Vagina (tissue), 2 donors: ENCODE measurements at regions not wholly inside any gene's neighbourhood (a gene's known extent, or its start where the extent isn't known, plus 50 kb on each side); places are given as distances from the start of the nearest gene placed in this dataset.
A peak's percentile ranks its signal among the peaks of the same experiment; 100 is the strongest.

Experiments
- DNase-seq, 2 donors: peaks; one replicate each; pipeline ENCODE4 v3.0.0-alpha.2; 2017; ENCODE audit errors: extremely low spot score in 2 of 2
- H3K27ac ChIP-seq: fragments of 200-600 bp; sonication (generic); one replicate; pipeline ENCODE4 v1.5.1; 2019
- H3K27me3 ChIP-seq: fragments of 200-600 bp; sonication (generic); one replicate; pipeline ENCODE4 v1.5.1; 2019
- H3K36me3 ChIP-seq, 2 donors: fragments of 200-600 bp; sonication (generic); one replicate each; pipeline ENCODE4 v1.5.1; 2017 to 2019
- H3K4me1 ChIP-seq: fragments of 200-600 bp; sonication (generic); one replicate; pipeline ENCODE4 v1.5.1; 2019
- H3K4me3 ChIP-seq, 2 donors: fragments of 200-600 bp; sonication (generic); 1 replicate in 1 of 2; 2 replicates in 1 of 2; pipeline ENCODE4 v1.5.1; 2016 to 2019
- H3K9me3 ChIP-seq: fragments of 200-600 bp; sonication (generic); one replicate; pipeline ENCODE4 v1.5.1; 2019
- CTCF ChIP-seq, 3 experiments: fragments of 450-650 bp in 2 of 3; fragments of 200-600 bp in 1 of 3; sonication (generic) in 1 of 3; IDR thresholded peaks; one replicate each; pipeline ENCODE4 v1.5.1; 2017 to 2019; ENCODE audit warnings: antibody characterized with exemption in 3 of 3, mild to moderate bottlenecking in 2 of 3, moderate library complexity in 2 of 3
- POLR2A ChIP-seq, 2 donors: fragments of 450-650 bp; IDR thresholded peaks; one replicate each; pipeline ENCODE4 v1.6.1; 2017; ENCODE audit warnings: antibody characterized with exemption in 2 of 2, mild to moderate bottlenecking in 2 of 2, moderate library complexity in 2 of 2
- POLR2AphosphoS5 ChIP-seq, 2 donors: sonication (generic); formaldehyde crosslinking; IDR thresholded peaks; one replicate each; pipeline ENCODE4 v1.9.0; 2017; ENCODE audit warnings: antibody characterized with exemption in 2 of 2, mild to moderate bottlenecking in 2 of 2, low read depth in 1 of 2; ENCODE audit not compliant: insufficient read depth in 1 of 2
- intact Hi-C: fragments of 100-400 bp; cut with DNase I; formaldehyde crosslinking; loops from one replicate; pipeline ENCODE4 v1.15.1; 2023

- DNase-seq: no peak
- no peak overlapping the region for H3K4me3 ChIP-seq
- no peaks in the 10 kb centered on the region for H3K27me3 ChIP-seq
- H3K4me1 ChIP-seq: peaks cover 46% of the 10 kb centered on the region
- TF ChIP-seq CTCF (IDR thresholded peaks at IDR 0.05) (no peak), POLR2AphosphoS5 (IDR thresholded peaks at IDR 0.05; ENCODE audit: insufficient read depth in 1 of 2, low read depth in 1 of 2) (no peak), POLR2A (IDR thresholded peaks at IDR 0.05) (no peak)
- intact Hi-C loops: no loop called here
- no peaks in the 10 kb centered on the region for H3K9me3 ChIP-seq
- peak overlapping the region; percentile 87 for H3K27ac ChIP-seq
- H3K36me3 ChIP-seq: no peaks in the 10 kb centered on the region
Measured at GRCh38 chr13:40409278-40409677, 257.2 kb downstream of the FOXO1 start.

- intact Hi-C loops: no loop called here
- Histone ChIP-seq H3K27me3 (no peaks in the 10 kb centered on the region), H3K36me3 (no peaks in the 10 kb centered on the region), H3K9me3 (no peaks in the 10 kb centered on the region), H3K4me1 (peaks cover 35% of the 10 kb centered on the region), H3K4me3 (no peak overlapping the region), H3K27ac (peak overlapping the region; percentile 87)
- DNase-seq: no peak
- TF ChIP-seq CTCF (IDR thresholded peaks at IDR 0.05) (no peak), POLR2A (IDR thresholded peaks at IDR 0.05) (no peak), POLR2AphosphoS5 (IDR thresholded peaks at IDR 0.05; ENCODE audit: insufficient read depth in 1 of 2, low read depth in 1 of 2) (no peak)
Measured at GRCh38 chr13:40410315-40410714, 256.1 kb downstream of the FOXO1 start.

- Histone ChIP-seq H3K27ac (no peak overlapping the region), H3K36me3 (no peaks in the 10 kb centered on the region), H3K27me3 (no peaks in the 10 kb centered on the region), H3K4me3 (no peak overlapping the region), H3K4me1 (no peaks in the 10 kb centered on the region), H3K9me3 (no peaks in the 10 kb centered on the region)
- intact Hi-C loops: no loop called here
- TF ChIP-seq POLR2AphosphoS5 (IDR thresholded peaks at IDR 0.05; ENCODE audit: insufficient read depth in 1 of 2, low read depth in 1 of 2) (no peak), POLR2A (IDR thresholded peaks at IDR 0.05) (no peak), CTCF (IDR thresholded peaks at IDR 0.05) (no peak)
- no peak for DNase-seq
Measured at GRCh38 chr13:40420160-40420740, 246.2 kb downstream of the FOXO1 start.

GRCh38 chr13:40422588-40423235, 243.7 kb downstream of the FOXO1 start:
- Histone ChIP-seq H3K4me3 (no peak overlapping the region), H3K36me3 (no peaks in the 10 kb centered on the region), H3K27me3 (no peaks in the 10 kb centered on the region), H3K4me1 (no peaks in the 10 kb centered on the region), H3K9me3 (no peaks in the 10 kb centered on the region), H3K27ac (no peak overlapping the region)
- intact Hi-C loops: no loop called here
- DNase-seq: no peak
- no peak for TF ChIP-seq CTCF (IDR thresholded peaks at IDR 0.05)
- no peak for TF ChIP-seq POLR2AphosphoS5 (IDR thresholded peaks at IDR 0.05; ENCODE audit: insufficient read depth in 1 of 2, low read depth in 1 of 2)
- TF ChIP-seq POLR2A (IDR thresholded peaks at IDR 0.05): no peak

- no peak overlapping the region for H3K4me3 ChIP-seq
- H3K27ac ChIP-seq: no peak overlapping the region
- DNase-seq: no peak
- H3K4me1 ChIP-seq: no peaks in the 10 kb centered on the region
- no peaks in the 10 kb centered on the region for H3K36me3 ChIP-seq
- intact Hi-C loops: no loop called here
- no peaks in the 10 kb centered on the region for H3K27me3 ChIP-seq
- H3K9me3 ChIP-seq: no peaks in the 10 kb centered on the region
- TF ChIP-seq CTCF (IDR thresholded peaks at IDR 0.05) (no peak), POLR2AphosphoS5 (IDR thresholded peaks at IDR 0.05; ENCODE audit: insufficient read depth in 1 of 2, low read depth in 1 of 2) (no peak), POLR2A (IDR thresholded peaks at IDR 0.05) (no peak)
Measured at GRCh38 chr13:40428354-40428753, 238.1 kb downstream of the FOXO1 start.
